OCI-LY7 (cell line): ENCODE measurements at regions not wholly inside any gene's neighbourhood (a gene's known extent, or its start where the extent isn't known, plus 50 kb on each side); places are given as distances from the start of the nearest gene placed in this dataset.

Source experiments
- BruUV-seq: library from RNA; stranded (reverse); fragments of 400-500 nt; replicated peaks from 2 replicates; lab custom pipeline; 2021; lab: Mats Ljungman, UMichigan
- CTCF ChIA-PET: fragments of 300-600 bp; sonication (Branson Sonifier 250); formaldehyde crosslinking; loops from one replicate; lab custom pipeline; 2022; ENCODE audit warnings: antibody characterized with exemption; ENCODE audit not compliant: unreplicated experiment; lab: Charles Lee
- POLR2A ChIA-PET: fragments of 300-600 bp; sonication (Branson Sonifier 250); formaldehyde crosslinking; loops from one replicate; lab custom pipeline; 2022; ENCODE audit warnings: antibody characterized with exemption; lab: Charles Lee
- DNase-seq: peaks from one replicate; pipeline ENCODE4 v3.0.0-alpha.2; 2015; ENCODE audit warnings: low spot score
- H2AFZ ChIP-seq: fragments of 200-600 bp; sonication (generic), shearing (Covaris generic); 2 replicates; pipeline ENCODE4 v1.6.1; 2014; ENCODE audit warnings: mild to moderate bottlenecking, antibody characterized with exemption, low read length, moderate library complexity
- H3K27ac ChIP-seq: fragments of 200-600 bp; sonication (generic); 2 replicates; pipeline ENCODE4 v1.5.1; 2014; ENCODE audit warnings: mixed run types, low read depth, mild to moderate bottlenecking, moderate library complexity, low read length, inconsistent platforms; ENCODE audit not compliant: poor library complexity, severe bottlenecking
- H3K36me3 ChIP-seq: fragments of 200-600 bp; sonication (generic); 2 replicates; pipeline ENCODE4 v1.6.1; 2014; ENCODE audit warnings: mild to moderate bottlenecking, antibody characterized with exemption, low read length, moderate library complexity, mixed read lengths; ENCODE audit not compliant: insufficient read depth
- H3K4me1 ChIP-seq: fragments of 200-600 bp; sonication (generic); 2 replicates; pipeline ENCODE4 v1.5.1; 2014; ENCODE audit warnings: mild to moderate bottlenecking, low read length; ENCODE audit not compliant: insufficient read depth, poor library complexity, severe bottlenecking
- H3K4me2 ChIP-seq: fragments of 200-600 bp; sonication (generic); 2 replicates; pipeline ENCODE4 v1.6.1; 2014; ENCODE audit warnings: mild to moderate bottlenecking, low read length
- H3K4me3 ChIP-seq: fragments of 200-600 bp; sonication (generic); 2 replicates; pipeline ENCODE4 v1.5.1; 2014; ENCODE audit warnings: mild to moderate bottlenecking, low read depth, low read length; ENCODE audit not compliant: poor library complexity, severe bottlenecking
- H3K79me2 ChIP-seq: fragments of 200-600 bp; sonication (generic); 2 replicates; pipeline ENCODE4 v1.6.1; 2016; ENCODE audit warnings: low read depth, mild to moderate bottlenecking, low read length, moderate library complexity, mixed read lengths; ENCODE audit not compliant: insufficient read depth
- H3K9me2 ChIP-seq: fragments of 200-600 bp; sonication (generic); 2 replicates; pipeline ENCODE4 v1.6.1; 2016; ENCODE audit warnings: mild to moderate bottlenecking, low read length, mixed read lengths; ENCODE audit not compliant: insufficient read depth
- H3K9me3 ChIP-seq: fragments of 200-600 bp; sonication (generic); 2 replicates; pipeline ENCODE4 v1.6.1; 2014; ENCODE audit warnings: mild to moderate bottlenecking, mixed run types, low read length, mixed read lengths
- H4K20me1 ChIP-seq: fragments of 200-600 bp; sonication (generic); 2 replicates; pipeline ENCODE4 v1.6.1; 2014; ENCODE audit warnings: mild to moderate bottlenecking, antibody characterized with exemption, low read length, moderate library complexity, mixed read lengths; ENCODE audit not compliant: insufficient read depth
- EZH2phosphoT487 ChIP-seq: fragments of 200-600 bp; sonication (generic); IDR thresholded peaks from 2 replicates; pipeline ENCODE4 v1.6.1; 2018; ENCODE audit warnings: low read depth, borderline replicate concordance, mild to moderate bottlenecking, mixed run types, antibody characterized with exemption, low read length, moderate library complexity, mixed read lengths
- intact Hi-C: fragments of 100-400 bp; cut with micrococcal nuclease; formaldehyde crosslinking; loops from one replicate; pipeline ENCODE4 v1.10.0; 2022; ENCODE audit not compliant: unreplicated experiment
- TF ChIP-seq, protein P1 (sequence below): fragments of 200-600 bp; sonication (generic); conservative IDR thresholded peaks from 2 replicates; pipeline ENCODE4 v1.5.1; 2014; ENCODE audit warnings: mild to moderate bottlenecking, antibody characterized with exemption, low read length, moderate library complexity, mixed read lengths

GRCh38 chr3:145820170-145820569 lies 340.8 kb downstream of the PLOD2 start:
- no peaks in the 10 kb centered on the region for H3K36me3 ChIP-seq
- H4K20me1 ChIP-seq = no peaks in the 10 kb centered on the region
- no peaks in the 10 kb centered on the region for H3K79me2 ChIP-seq
- no peak overlapping the region for H3K4me3 ChIP-seq
- CTCF ChIA-PET = no interaction called here
- no TSS peak for BruUV-seq
- no peak overlapping the region for H3K4me2 ChIP-seq
- TF ChIP-seq EZH2phosphoT487 = no peak
- TF ChIP-seq, protein P1, sequence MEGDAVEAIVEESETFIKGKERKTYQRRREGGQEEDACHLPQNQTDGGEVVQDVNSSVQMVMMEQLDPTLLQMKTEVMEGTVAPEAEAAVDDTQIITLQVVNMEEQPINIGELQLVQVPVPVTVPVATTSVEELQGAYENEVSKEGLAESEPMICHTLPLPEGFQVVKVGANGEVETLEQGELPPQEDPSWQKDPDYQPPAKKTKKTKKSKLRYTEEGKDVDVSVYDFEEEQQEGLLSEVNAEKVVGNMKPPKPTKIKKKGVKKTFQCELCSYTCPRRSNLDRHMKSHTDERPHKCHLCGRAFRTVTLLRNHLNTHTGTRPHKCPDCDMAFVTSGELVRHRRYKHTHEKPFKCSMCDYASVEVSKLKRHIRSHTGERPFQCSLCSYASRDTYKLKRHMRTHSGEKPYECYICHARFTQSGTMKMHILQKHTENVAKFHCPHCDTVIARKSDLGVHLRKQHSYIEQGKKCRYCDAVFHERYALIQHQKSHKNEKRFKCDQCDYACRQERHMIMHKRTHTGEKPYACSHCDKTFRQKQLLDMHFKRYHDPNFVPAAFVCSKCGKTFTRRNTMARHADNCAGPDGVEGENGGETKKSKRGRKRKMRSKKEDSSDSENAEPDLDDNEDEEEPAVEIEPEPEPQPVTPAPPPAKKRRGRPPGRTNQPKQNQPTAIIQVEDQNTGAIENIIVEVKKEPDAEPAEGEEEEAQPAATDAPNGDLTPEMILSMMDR = no peak
- no peak for DNase-seq
- intact Hi-C loops = no loop called here
- H2AFZ ChIP-seq = no peak overlapping the region
- H3K9me2 ChIP-seq = no peaks in the 10 kb centered on the region
- H3K4me1 ChIP-seq = no peaks in the 10 kb centered on the region
- H3K27ac ChIP-seq = no peak overlapping the region
- POLR2A ChIA-PET = no interaction called here
- H3K9me3 ChIP-seq = no peaks in the 10 kb centered on the region

DNA sequence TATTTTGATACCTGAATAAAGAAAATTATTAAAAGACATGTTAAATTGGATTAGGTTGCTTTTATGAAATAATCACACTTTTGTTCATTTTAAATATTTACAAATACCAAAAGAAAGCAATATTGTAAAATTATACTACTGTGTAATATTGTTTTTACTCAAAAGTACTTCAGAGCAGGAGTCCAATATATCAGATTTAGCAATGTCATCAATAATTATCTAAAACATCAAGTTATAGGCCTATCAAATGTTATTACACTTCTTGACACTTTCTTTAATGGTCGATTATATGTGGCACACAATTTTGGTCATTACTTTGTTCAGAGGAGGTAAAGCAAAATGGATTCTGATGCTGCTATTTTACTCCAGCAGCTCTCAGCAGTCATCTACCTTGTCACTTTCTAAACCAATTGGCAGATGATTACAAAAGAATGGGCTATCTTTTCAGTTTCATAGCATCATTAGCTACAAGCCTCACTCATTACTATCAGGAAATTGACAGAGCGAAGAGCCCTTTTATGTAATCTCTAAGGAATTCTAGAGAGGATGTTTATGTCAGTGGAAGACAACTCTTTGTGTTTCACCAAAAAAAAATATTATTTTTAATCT lies 318.6 kb downstream of the PLOD2 start:
- Histone ChIP-seq H3K4me3 (no peak overlapping the region), H2AFZ (no peak overlapping the region), H4K20me1 (no peaks in the 10 kb centered on the region), H3K4me1 (no peaks in the 10 kb centered on the region), H3K27ac (no peak overlapping the region), H3K9me2 (no peaks in the 10 kb centered on the region), H3K36me3 (no peaks in the 10 kb centered on the region), H3K9me3 (no peaks in the 10 kb centered on the region), H3K4me2 (no peak overlapping the region), H3K79me2 (no peaks in the 10 kb centered on the region)
- intact Hi-C loops = no loop called here
- BruUV-seq = no TSS peak
- ChIA-PET POLR2A (interaction anchor here (0.6 to 0.7 kb wide), 2 partner anchors 48 to 72 kb away, joined by 3 read pairs; no protein-coding TSS in a partner anchor), CTCF (no interaction called here)
- DNase-seq = no peak
- TF ChIP-seq, protein P1 = no peak
- TF ChIP-seq EZH2phosphoT487 = no peak

DNA sequence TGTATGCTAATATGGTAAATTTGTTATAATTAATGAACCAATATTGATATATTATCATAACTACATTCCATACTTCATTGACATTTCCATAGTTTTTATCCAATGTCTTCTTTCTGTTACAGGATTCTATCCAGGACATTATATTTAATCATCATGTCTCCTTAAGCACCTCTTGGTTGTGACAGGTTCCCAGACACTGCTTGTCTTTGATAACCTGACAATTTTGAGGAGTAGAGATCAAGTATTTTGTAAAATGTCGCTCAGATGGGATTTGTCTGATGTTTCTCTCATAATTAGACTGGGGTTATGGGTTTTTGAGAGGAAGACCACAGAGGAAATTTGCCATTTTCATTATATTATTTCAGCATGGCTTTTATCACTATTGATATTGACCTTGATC lies 317.4 kb downstream of the PLOD2 start:
- Histone ChIP-seq H3K9me2 (no peaks in the 10 kb centered on the region), H3K4me3 (no peak overlapping the region), H4K20me1 (no peaks in the 10 kb centered on the region), H3K79me2 (no peaks in the 10 kb centered on the region), H3K27ac (no peak overlapping the region), H2AFZ (no peak overlapping the region), H3K4me2 (no peak overlapping the region), H3K36me3 (no peaks in the 10 kb centered on the region), H3K4me1 (no peaks in the 10 kb centered on the region), H3K9me3 (no peaks in the 10 kb centered on the region)
- ChIA-PET CTCF (no interaction called here), POLR2A (no interaction called here)
- no peak for DNase-seq
- intact Hi-C loops = no loop called here
- BruUV-seq = no TSS peak
- TF ChIP-seq, protein P1 = no peak
- no peak for TF ChIP-seq EZH2phosphoT487
